Activated T-cell treated with anti-CD3 and anti-CD28 coated beads, Interleukin-2, amount 50 U/mL, for 24 hours (primary cell): ENCODE measurements at regions not wholly inside any gene's neighbourhood (a gene's known extent, or its start where the extent isn't known, plus 50 kb on each side); places are given as distances from the start of the nearest gene placed in this dataset.
"Not testable (repeated sequence)": the region's sequence is repeated elsewhere in the genome, so short reads cannot be mapped to it uniquely, and the experiment has no call there.

Experiments
- DNase-seq: peaks from one replicate; pipeline ENCODE4 v3.0.0-alpha.2; 2020
- H3K27ac Mint-ChIP-seq: 2 replicates; pipeline ENCODE4 v1.8.0; 2020; ENCODE audit warnings: mild to moderate bottlenecking, mixed read lengths
- H3K27me3 Mint-ChIP-seq: 2 replicates; pipeline ENCODE4 v1.8.0; 2020; ENCODE audit warnings: mixed read lengths
- H3K36me3 Mint-ChIP-seq: 2 replicates; pipeline ENCODE4 v1.8.0; 2020; ENCODE audit warnings: low read depth, mixed read lengths
- H3K4me1 Mint-ChIP-seq: 2 replicates; pipeline ENCODE4 v1.8.0; 2020; ENCODE audit warnings: low read depth, mixed read lengths
- H3K4me3 Mint-ChIP-seq: 2 replicates; pipeline ENCODE4 v1.8.0; 2020; ENCODE audit warnings: mild to moderate bottlenecking, moderate library complexity, mixed read lengths
- H3K9me3 Mint-ChIP-seq: 2 replicates; pipeline ENCODE4 v1.8.0; 2020; ENCODE audit warnings: mixed read lengths

- no peak for DNase-seq
- H3K27me3 Mint-ChIP-seq: no peaks in the 10 kb centered on the region
- peaks cover 4% of the 10 kb centered on the region for H3K9me3 Mint-ChIP-seq
- no peak overlapping the region for H3K4me3 Mint-ChIP-seq
- H3K27ac Mint-ChIP-seq: no peak overlapping the region
- no peaks in the 10 kb centered on the region for H3K4me1 Mint-ChIP-seq
- H3K36me3 Mint-ChIP-seq: no peaks in the 10 kb centered on the region
These were observed 413.5 kb upstream of the CCNG1 start for GRCh38 chr5:163023846-163024245.

GRCh38 chr5:163024936-163025335 is 412.5 kb upstream of the CCNG1 start:
- DNase-seq: no peak
- Mint-ChIP-seq H3K9me3 (peaks cover 6% of the 10 kb centered on the region), H3K27ac (no peak overlapping the region), H3K27me3 (no peaks in the 10 kb centered on the region), H3K36me3 (no peaks in the 10 kb centered on the region), H3K4me1 (no peaks in the 10 kb centered on the region), H3K4me3 (no peak overlapping the region)

- H3K4me3 Mint-ChIP-seq: no peak overlapping the region
- H3K27ac Mint-ChIP-seq: no peak overlapping the region
- no peaks in the 10 kb centered on the region for H3K27me3 Mint-ChIP-seq
- no peak for DNase-seq
- no peaks in the 10 kb centered on the region for H3K36me3 Mint-ChIP-seq
- H3K9me3 Mint-ChIP-seq: peaks cover 16% of the 10 kb centered on the region
- H3K4me1 Mint-ChIP-seq: no peaks in the 10 kb centered on the region
These were observed 403.7 kb upstream of the CCNG1 start for GRCh38 chr5:163033656-163034055.

GRCh38 chr5:163041254-163041653 is 396.1 kb upstream of the CCNG1 start:
- Mint-ChIP-seq H3K9me3 (peaks cover 27% of the 10 kb centered on the region), H3K36me3 (no peaks in the 10 kb centered on the region), H3K4me3 (no peak overlapping the region), H3K27me3 (no peaks in the 10 kb centered on the region), H3K27ac (no peak overlapping the region), H3K4me1 (no peaks in the 10 kb centered on the region)
- no peak for DNase-seq

- DNase-seq: no peak
- Mint-ChIP-seq H3K9me3 (peaks cover 40% of the 10 kb centered on the region), H3K36me3 (no peaks in the 10 kb centered on the region), H3K4me1 (no peaks in the 10 kb centered on the region), H3K27ac (no peak overlapping the region), H3K27me3 (no peaks in the 10 kb centered on the region), H3K4me3 (no peak overlapping the region)
These were observed 357.8 kb upstream of the CCNG1 start for GRCh38 chr5:163079618-163080017.

- Mint-ChIP-seq H3K27me3 (no peaks in the 10 kb centered on the region), H3K36me3 (no peaks in the 10 kb centered on the region), H3K4me3 (no peak overlapping the region), H3K4me1 (no peaks in the 10 kb centered on the region), H3K9me3 (peaks cover 9% of the 10 kb centered on the region), H3K27ac (no peak overlapping the region)
- no peak for DNase-seq
These were observed 348.2 kb upstream of the CCNG1 start for GRCh38 chr5:163089230-163089629.

- Mint-ChIP-seq H3K36me3 (no peaks in the 10 kb centered on the region), H3K27me3 (no peaks in the 10 kb centered on the region), H3K4me1 (no peaks in the 10 kb centered on the region), H3K4me3 (no peak overlapping the region), H3K9me3 (peaks cover 5% of the 10 kb centered on the region), H3K27ac (no peak overlapping the region)
- no peak for DNase-seq
These were observed 347.5 kb upstream of the CCNG1 start for GRCh38 chr5:163089926-163090325.

GRCh38 chr5:163094492-163095180 is 342.8 kb upstream of the CCNG1 start:
- H3K9me3 Mint-ChIP-seq: peaks cover 4% of the 10 kb centered on the region
- no peak overlapping the region for H3K27ac Mint-ChIP-seq
- DNase-seq: no peak
- H3K36me3 Mint-ChIP-seq: no peaks in the 10 kb centered on the region
- H3K4me3 Mint-ChIP-seq: no peak overlapping the region
- no peaks in the 10 kb centered on the region for H3K27me3 Mint-ChIP-seq
- H3K4me1 Mint-ChIP-seq: no peaks in the 10 kb centered on the region

- no peaks in the 10 kb centered on the region for H3K4me1 Mint-ChIP-seq
- no peak overlapping the region for H3K4me3 Mint-ChIP-seq
- H3K27me3 Mint-ChIP-seq: no peaks in the 10 kb centered on the region
- no peak overlapping the region for H3K27ac Mint-ChIP-seq
- H3K9me3 Mint-ChIP-seq: peaks cover 16% of the 10 kb centered on the region
- no peak for DNase-seq
- H3K36me3 Mint-ChIP-seq: no peaks in the 10 kb centered on the region
These were observed 332.9 kb upstream of the CCNG1 start for GRCh38 chr5:163104464-163104863.

- Mint-ChIP-seq H3K4me3 (no peak overlapping the region), H3K4me1 (no peaks in the 10 kb centered on the region), H3K36me3 (no peaks in the 10 kb centered on the region), H3K27ac (no peak overlapping the region), H3K27me3 (no peaks in the 10 kb centered on the region), H3K9me3 (peaks cover 22% of the 10 kb centered on the region)
- DNase-seq: no peak
These were observed 331.9 kb upstream of the CCNG1 start for GRCh38 chr5:163105456-163105855.

- H3K27ac Mint-ChIP-seq: no peak overlapping the region
- peaks cover 22% of the 10 kb centered on the region for H3K9me3 Mint-ChIP-seq
- no peak overlapping the region for H3K4me3 Mint-ChIP-seq
- no peaks in the 10 kb centered on the region for H3K27me3 Mint-ChIP-seq
- no peaks in the 10 kb centered on the region for H3K36me3 Mint-ChIP-seq
- no peaks in the 10 kb centered on the region for H3K4me1 Mint-ChIP-seq
- no peak for DNase-seq
These were observed 331.3 kb upstream of the CCNG1 start for GRCh38 chr5:163106098-163106497.

GRCh38 chr5:163108351-163108750 is 329.0 kb upstream of the CCNG1 start:
- no peak overlapping the region for H3K27ac Mint-ChIP-seq
- H3K9me3 Mint-ChIP-seq: peaks cover 32% of the 10 kb centered on the region
- no peaks in the 10 kb centered on the region for H3K4me1 Mint-ChIP-seq
- H3K27me3 Mint-ChIP-seq: no peaks in the 10 kb centered on the region
- DNase-seq: no peak
- no peak overlapping the region for H3K4me3 Mint-ChIP-seq
- no peaks in the 10 kb centered on the region for H3K36me3 Mint-ChIP-seq

- Mint-ChIP-seq H3K9me3 (peaks cover 17% of the 10 kb centered on the region), H3K36me3 (no peaks in the 10 kb centered on the region), H3K4me1 (no peaks in the 10 kb centered on the region), H3K27ac (no peak overlapping the region), H3K27me3 (no peaks in the 10 kb centered on the region), H3K4me3 (no peak overlapping the region)
- no peak for DNase-seq
These were observed 322.4 kb upstream of the CCNG1 start for GRCh38 chr5:163115011-163115410.

GRCh38 chr5:163116618-163117017 is 320.8 kb upstream of the CCNG1 start:
- not testable (repeated sequence) for H3K4me3 Mint-ChIP-seq, H3K27me3 Mint-ChIP-seq, DNase-seq, H3K36me3 Mint-ChIP-seq, H3K27ac Mint-ChIP-seq, H3K4me1 Mint-ChIP-seq
- peaks cover 18% of the 10 kb centered on the region for H3K9me3 Mint-ChIP-seq

GRCh38 chr5:163134061-163134460 is 303.3 kb upstream of the CCNG1 start:
- Mint-ChIP-seq H3K27ac (no peak overlapping the region), H3K36me3 (no peaks in the 10 kb centered on the region), H3K27me3 (no peaks in the 10 kb centered on the region), H3K9me3 (peaks cover 9% of the 10 kb centered on the region), H3K4me1 (no peaks in the 10 kb centered on the region), H3K4me3 (no peak overlapping the region)
- no peak for DNase-seq

GRCh38 chr5:163135849-163136248 is 301.5 kb upstream of the CCNG1 start:
- H3K36me3 Mint-ChIP-seq: no peaks in the 10 kb centered on the region
- no peak overlapping the region for H3K4me3 Mint-ChIP-seq
- no peaks in the 10 kb centered on the region for H3K4me1 Mint-ChIP-seq
- peaks cover 14% of the 10 kb centered on the region for H3K9me3 Mint-ChIP-seq
- no peak overlapping the region for H3K27ac Mint-ChIP-seq
- no peak for DNase-seq
- H3K27me3 Mint-ChIP-seq: no peaks in the 10 kb centered on the region
